ENCODE measurements at regions not wholly inside any gene's neighbourhood (a gene's known extent, or its start where the extent isn't known, plus 50 kb on each side); places are given as distances from the start of the nearest gene placed in this dataset.

GRCh38 chr2:235360446-235360845 is 133.4 kb upstream of the AGAP1 start:
- peaks cover 3% of the 10 kb centered on the region; the same call in 1 of the 2 replicates for H3K27me3 ChIP-seq (ENCODE audit: control insufficient read depth, insufficient read depth, low read length)
- no peak overlapping the region for H3K27ac ChIP-seq (ENCODE audit: low read length)
- no peak for ATAC-seq
- H3K4me1 ChIP-seq (ENCODE audit: control insufficient read depth, insufficient read depth, low read length) = no peaks in the 10 kb centered on the region
- H3K4me3 ChIP-seq (ENCODE audit: low read depth in 2 of 2, low read length in 2 of 2) = no peak overlapping the region
- no TSS peak for BruUV-seq (replicated peaks)
- CTCF ChIA-PET = no interaction called here
- in situ Hi-C loops (cut with HindIII; ENCODE audit: low pct_unique_long_range_greater_than_20kb, low sequenced_read_pairs) = no loop called here
- TF ChIP-seq REST (IDR thresholded peaks at IDR 0.05; ENCODE audit: insufficient read depth in 1 of 2, low read depth in 2 of 2, low read length in 1 of 2) = no peak
- TF ChIP-seq SIN3A (IDR thresholded peaks at IDR 0.05; ENCODE audit: borderline replicate concordance, insufficient read depth, low read depth, low read length) = no peak
- no peak for TF ChIP-seq CTCF (IDR thresholded peaks at IDR 0.05)
- TF ChIP-seq TCF7L2 (IDR thresholded peaks at IDR 0.05; ENCODE audit: low read depth, low read length) = no peak
- TF ChIP-seq POLR2AphosphoS5 (IDR thresholded peaks at IDR 0.05; ENCODE audit: low read depth, low read length) = no peak
- intact Hi-C loops (cut with micrococcal nuclease; ENCODE audit: unreplicated experiment) = no loop called here
- no peak for DNase-seq (ENCODE audit: low read depth, low spot score)
- H3K36me3 ChIP-seq (ENCODE audit: control insufficient read depth, insufficient read depth, low read length) = no peaks in the 10 kb centered on the region
- H3K9me3 ChIP-seq (ENCODE audit: control insufficient read depth, insufficient read depth, low read depth, low read length) = no peaks in the 10 kb centered on the region
- POLR2A ChIA-PET = interaction anchor here (0.7 kb wide), 1 partner anchor 35 kb away, joined by 4 read pairs; no protein-coding TSS in a partner anchor

- ChIA-PET POLR2A (no interaction called here), CTCF (interaction anchor here (0.6 kb wide), 1 partner anchor 26 kb away, joined by 3 read pairs; no protein-coding TSS in a partner anchor)
- Histone ChIP-seq H3K27ac (ENCODE audit: low read length) (no peak overlapping the region), H3K9me3 (ENCODE audit: control insufficient read depth, insufficient read depth, low read depth, low read length) (no peaks in the 10 kb centered on the region), H3K4me1 (ENCODE audit: control insufficient read depth, insufficient read depth, low read length) (no peaks in the 10 kb centered on the region), H3K27me3 (ENCODE audit: control insufficient read depth, insufficient read depth, low read length) (peaks cover 7% of the 10 kb centered on the region), H3K4me3 (ENCODE audit: low read depth in 2 of 2, low read length in 2 of 2) (no peak overlapping the region), H3K36me3 (ENCODE audit: control insufficient read depth, insufficient read depth, low read length) (no peaks in the 10 kb centered on the region)
- TF ChIP-seq SIN3A (IDR thresholded peaks at IDR 0.05; ENCODE audit: borderline replicate concordance, insufficient read depth, low read depth, low read length) (no peak), CTCF (IDR thresholded peaks at IDR 0.05) (no peak), REST (IDR thresholded peaks at IDR 0.05; ENCODE audit: insufficient read depth in 1 of 2, low read depth in 2 of 2, low read length in 1 of 2) (no peak), TCF7L2 (IDR thresholded peaks at IDR 0.05; ENCODE audit: low read depth, low read length) (no peak), POLR2AphosphoS5 (IDR thresholded peaks at IDR 0.05; ENCODE audit: low read depth, low read length) (no peak)
- ATAC-seq = no peak
- no peak for DNase-seq (ENCODE audit: low read depth, low spot score)
- BruUV-seq (replicated peaks) = no TSS peak
- in situ Hi-C loops (cut with HindIII; ENCODE audit: low pct_unique_long_range_greater_than_20kb, low sequenced_read_pairs) (no loop called here), intact Hi-C loops (cut with micrococcal nuclease; ENCODE audit: unreplicated experiment) (no loop called here)
These were observed 128.1 kb upstream of the AGAP1 start for GRCh38 chr2:235365743-235366142.
